AG09319 (cell line): ENCODE measurements at regions not wholly inside any gene's neighbourhood (a gene's known extent, or its start where the extent isn't known, plus 50 kb on each side); places are given as distances from the start of the nearest gene placed in this dataset.
"Not testable (repeated sequence)": the region's sequence is repeated elsewhere in the genome, so short reads cannot be mapped to it uniquely, and the experiment has no call there.

Experiments used
- DNase-seq: peaks from one replicate; pipeline ENCODE4 v3.0.0-alpha.2; 2010; ENCODE audit warnings: low read depth; ENCODE audit errors: extremely low read depth
- TF ChIP-seq, protein P1 (sequence below): IDR thresholded peaks from 2 replicates; pipeline ENCODE4 v1.5.1; 2011; ENCODE audit warnings: low read depth, mild to moderate bottlenecking, inconsistent platforms, low read length, moderate library complexity

DNA sequence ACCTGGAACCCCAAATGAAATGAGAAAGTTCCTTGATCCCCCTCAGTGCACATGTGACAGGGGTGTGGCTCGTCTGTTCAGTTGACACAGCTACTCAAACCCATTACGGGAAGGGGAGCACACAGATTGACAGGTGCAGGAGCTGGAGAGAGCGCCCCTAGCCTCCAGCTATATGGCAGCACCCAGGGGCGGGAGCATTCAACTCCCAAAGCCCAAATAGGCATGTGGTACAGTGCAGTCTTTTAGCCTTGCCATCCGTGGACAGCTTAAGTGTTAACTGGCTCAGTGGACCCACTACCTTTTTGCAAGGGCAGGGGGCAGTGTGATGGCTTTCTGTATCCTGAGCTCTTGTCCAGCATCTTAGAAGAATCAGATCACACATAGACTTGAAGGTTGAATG, 1374.2 kb upstream of the ALCAM start:
- no peak for DNase-seq
- TF ChIP-seq, protein P1, sequence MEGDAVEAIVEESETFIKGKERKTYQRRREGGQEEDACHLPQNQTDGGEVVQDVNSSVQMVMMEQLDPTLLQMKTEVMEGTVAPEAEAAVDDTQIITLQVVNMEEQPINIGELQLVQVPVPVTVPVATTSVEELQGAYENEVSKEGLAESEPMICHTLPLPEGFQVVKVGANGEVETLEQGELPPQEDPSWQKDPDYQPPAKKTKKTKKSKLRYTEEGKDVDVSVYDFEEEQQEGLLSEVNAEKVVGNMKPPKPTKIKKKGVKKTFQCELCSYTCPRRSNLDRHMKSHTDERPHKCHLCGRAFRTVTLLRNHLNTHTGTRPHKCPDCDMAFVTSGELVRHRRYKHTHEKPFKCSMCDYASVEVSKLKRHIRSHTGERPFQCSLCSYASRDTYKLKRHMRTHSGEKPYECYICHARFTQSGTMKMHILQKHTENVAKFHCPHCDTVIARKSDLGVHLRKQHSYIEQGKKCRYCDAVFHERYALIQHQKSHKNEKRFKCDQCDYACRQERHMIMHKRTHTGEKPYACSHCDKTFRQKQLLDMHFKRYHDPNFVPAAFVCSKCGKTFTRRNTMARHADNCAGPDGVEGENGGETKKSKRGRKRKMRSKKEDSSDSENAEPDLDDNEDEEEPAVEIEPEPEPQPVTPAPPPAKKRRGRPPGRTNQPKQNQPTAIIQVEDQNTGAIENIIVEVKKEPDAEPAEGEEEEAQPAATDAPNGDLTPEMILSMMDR, result no peak

DNA sequence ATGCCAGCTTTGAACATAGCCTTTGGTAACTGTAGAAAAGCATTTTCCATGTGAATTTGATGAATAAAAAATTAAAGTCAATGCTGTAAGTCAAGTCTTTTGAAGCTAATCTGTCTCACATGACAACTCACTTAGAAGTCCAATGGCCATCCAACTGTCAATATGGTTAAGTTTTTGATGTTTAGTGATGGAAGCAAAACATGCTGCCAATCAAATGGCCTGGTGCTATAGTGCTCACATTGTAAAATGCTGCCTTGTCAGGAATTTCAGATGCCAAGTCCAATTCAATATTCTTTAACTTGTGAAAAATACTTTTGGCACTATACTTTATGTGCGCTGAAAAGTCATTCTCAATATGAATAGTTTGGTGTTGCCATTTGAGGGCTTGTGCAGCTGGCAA, 1361.8 kb upstream of the ALCAM start:
- no peak for DNase-seq
- TF ChIP-seq, protein P1, result no peak

DNA sequence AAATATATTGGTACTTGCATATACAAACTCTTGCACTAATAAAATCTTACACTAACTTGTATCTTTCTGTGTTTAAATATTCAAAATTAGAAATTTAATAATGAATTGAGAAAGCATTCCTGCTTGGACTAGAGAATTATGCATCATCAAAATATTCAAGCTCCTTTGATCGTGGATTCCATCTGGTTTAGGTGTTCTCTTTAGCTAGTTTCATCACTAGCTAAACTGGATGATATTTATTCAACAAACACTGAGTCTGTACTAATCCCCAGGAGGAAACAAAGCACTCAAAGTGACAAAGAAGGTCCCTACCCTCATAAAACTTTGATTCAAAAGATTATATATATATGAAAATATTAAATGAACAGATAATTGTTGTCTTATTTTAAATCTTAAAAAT, 1360.9 kb upstream of the ALCAM start:
- DNase-seq, result no peak
- TF ChIP-seq, protein P1, result no peak

DNA sequence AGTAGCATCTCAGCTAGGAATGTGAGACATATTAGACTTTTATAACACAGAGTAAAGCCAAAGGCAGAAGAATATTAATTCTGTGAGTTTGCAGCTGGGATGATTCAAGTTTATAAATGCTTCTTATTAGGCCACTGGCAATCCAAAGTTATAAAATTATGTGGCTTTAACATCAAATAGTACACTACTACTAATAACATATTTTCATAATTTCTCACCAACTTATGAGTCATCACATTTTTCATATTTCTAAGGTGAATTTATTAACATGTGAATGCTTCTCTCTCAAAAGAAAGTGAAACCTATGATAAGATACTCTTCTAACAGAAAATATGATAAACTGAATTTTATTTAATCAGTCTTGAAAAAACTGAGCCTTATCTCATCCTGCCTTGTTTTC, 1348.2 kb upstream of the ALCAM start:
- no peak for DNase-seq
- TF ChIP-seq, protein P1, result no peak

DNA sequence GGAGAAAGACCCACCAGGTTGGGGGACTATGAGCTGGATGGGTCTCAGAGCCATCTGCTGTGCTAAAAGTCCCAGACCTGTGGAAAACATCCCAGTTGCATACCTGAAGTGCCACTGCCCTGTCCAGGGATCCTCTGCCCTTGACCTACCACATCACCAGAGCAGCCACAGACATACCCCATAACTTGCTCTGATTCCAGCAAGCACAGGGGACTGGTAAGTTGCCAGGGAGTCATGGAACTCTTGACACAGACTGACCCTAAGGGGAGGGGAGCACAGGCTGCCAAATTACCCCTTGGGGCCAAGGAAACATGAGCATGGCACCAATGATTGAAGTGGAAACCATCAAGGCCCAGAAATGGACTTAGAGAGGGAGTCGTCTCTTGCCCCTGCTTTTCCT, 1335.1 kb upstream of the ALCAM start:
- TF ChIP-seq, protein P1, result no peak
- DNase-seq, result no peak

DNA sequence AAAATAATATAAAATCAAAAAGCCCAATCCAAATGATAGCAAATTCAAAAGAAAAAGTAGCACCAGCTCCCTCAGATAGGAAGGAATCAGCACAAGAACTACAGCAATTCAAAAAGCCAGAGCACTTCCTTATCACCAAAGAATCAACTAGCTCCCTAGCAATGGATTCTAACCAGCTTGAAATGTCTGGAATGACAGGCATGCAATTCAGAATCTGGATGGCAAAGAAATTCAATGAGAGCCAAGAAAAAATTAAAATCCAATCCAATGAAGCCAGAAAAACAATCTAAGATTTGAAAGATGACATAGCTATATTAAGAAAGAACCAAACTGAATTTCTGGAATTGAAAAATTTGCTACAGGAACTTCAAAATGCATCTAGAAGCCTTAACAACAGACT, 1334.4 kb upstream of the ALCAM start:
- no peak for DNase-seq
- TF ChIP-seq, protein P1, result no peak

DNA sequence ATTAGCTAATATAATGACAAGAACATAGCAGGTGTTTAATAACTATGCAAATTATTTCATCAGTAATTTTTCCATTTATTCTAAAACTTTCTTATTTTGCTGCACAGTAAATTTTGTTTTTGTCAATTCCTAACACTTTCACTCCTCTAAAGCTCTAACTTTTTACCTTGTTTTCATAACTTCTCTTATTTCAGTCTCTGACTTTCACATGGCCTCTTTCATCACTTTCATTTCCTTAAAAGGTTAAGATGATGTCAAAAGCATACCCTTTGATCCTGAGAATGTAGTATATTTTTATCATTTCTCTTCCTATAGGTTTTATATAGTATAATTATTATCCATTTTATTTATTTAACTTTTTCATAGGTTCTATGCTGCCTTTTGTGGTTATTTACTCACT, 1325.8 kb upstream of the ALCAM start:
- TF ChIP-seq, protein P1, result no peak

DNA sequence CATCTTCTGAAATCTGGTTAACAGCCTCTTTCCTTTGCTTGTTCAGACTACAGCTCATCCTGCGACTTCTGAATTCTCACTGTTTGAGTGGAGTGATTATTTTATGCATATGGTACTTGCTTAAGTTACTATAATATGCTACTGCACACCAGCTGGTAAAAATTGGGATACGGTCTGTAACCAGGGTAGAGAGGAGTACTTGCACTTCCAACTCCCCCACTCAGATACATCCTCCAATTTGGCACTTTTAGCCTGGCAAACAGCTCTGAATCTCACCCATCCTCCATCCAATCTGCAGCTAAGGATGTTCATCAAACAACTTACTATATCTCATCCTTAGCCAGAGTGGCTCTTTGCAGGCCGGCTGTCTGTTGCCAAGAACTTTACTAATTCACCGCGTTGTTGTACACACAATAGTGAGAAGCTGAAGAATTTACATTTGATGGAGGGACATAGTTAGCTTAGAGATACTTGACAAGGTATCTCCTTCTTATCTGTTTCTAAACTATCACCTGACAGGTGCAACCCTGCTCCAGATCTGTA, 1323.6 kb upstream of the ALCAM start:
- DNase-seq, result not testable (repeated sequence)

More for the DNA sequence above, 1325.8 kb upstream of the ALCAM start:
- DNase-seq, result no peak
